C4-2B (cell line): ENCODE measurements at regions not wholly inside any gene's neighbourhood (a gene's known extent, or its start where the extent isn't known, plus 50 kb on each side); places are given as distances from the start of the nearest gene placed in this dataset.

Source experiments
- H3K27ac ChIP-seq: fragments of 450-650 bp; 2 replicates; pipeline ENCODE4 v1.5.1; 2017
- CTCF ChIP-seq: fragments of 450-650 bp; conservative IDR thresholded peaks from 2 replicates; pipeline ENCODE4 v1.5.1; 2017; ENCODE audit warnings: mild to moderate bottlenecking
- ZFX ChIP-seq: fragments of 450-650 bp; IDR thresholded peaks from 2 replicates; pipeline ENCODE4 v1.6.1; 2017

GRCh38 chr6:50404643-50405042 lies 308.7 kb upstream of the TFAP2D start:
- no peak for TF ChIP-seq CTCF
- no peak for TF ChIP-seq ZFX
- H3K27ac ChIP-seq = no peak overlapping the region

- no peak for TF ChIP-seq CTCF
- no peak for TF ChIP-seq ZFX
These were observed 302.7 kb upstream of the TFAP2D start for GRCh38 chr6:50410579-50410978.

GRCh38 chr6:50421041-50421440 lies 292.3 kb upstream of the TFAP2D start:
- H3K27ac ChIP-seq = peak overlapping the region; percentile 2; the same call in 1 of the 2 replicates

More at GRCh38 chr6:50410579-50410978, 302.7 kb upstream of the TFAP2D start:
- no peak overlapping the region for H3K27ac ChIP-seq

GRCh38 chr6:50427267-50427666 lies 286.1 kb upstream of the TFAP2D start:
- H3K27ac ChIP-seq = no peak overlapping the region
- no peak for TF ChIP-seq CTCF
- no peak for TF ChIP-seq ZFX

- no peak for TF ChIP-seq ZFX
- TF ChIP-seq CTCF = no peak
- no peak overlapping the region for H3K27ac ChIP-seq
These were observed 275.4 kb upstream of the TFAP2D start for GRCh38 chr6:50437901-50438300.

- H3K27ac ChIP-seq = no peak overlapping the region
- no peak for TF ChIP-seq ZFX
- no peak for TF ChIP-seq CTCF
These were observed 270.7 kb upstream of the TFAP2D start for GRCh38 chr6:50442531-50443040.

GRCh38 chr6:50443144-50443543 lies 270.2 kb upstream of the TFAP2D start:
- H3K27ac ChIP-seq = no peak overlapping the region
- TF ChIP-seq ZFX = no peak
- no peak for TF ChIP-seq CTCF

- H3K27ac ChIP-seq = no peak overlapping the region
- TF ChIP-seq ZFX = no peak
- TF ChIP-seq CTCF = no peak
These were observed 264.2 kb upstream of the TFAP2D start for GRCh38 chr6:50449128-50449527.
